Mesodermal cell (in vitro differentiated cells): ENCODE measurements at regions not wholly inside any gene's neighbourhood (a gene's known extent, or its start where the extent isn't known, plus 50 kb on each side); places are given as distances from the start of the nearest gene placed in this dataset.

Experiments used
- H3K27ac ChIP-seq: 2 replicates; pipeline ENCODE4 v1.7.0; 2013; ENCODE audit warnings: mild to moderate bottlenecking, low read depth, low read length, moderate library complexity; ENCODE audit not compliant: severe bottlenecking
- H3K36me3 ChIP-seq: 2 replicates; pipeline ENCODE4 v1.7.1; 2013; ENCODE audit warnings: mild to moderate bottlenecking, low read length, moderate library complexity; ENCODE audit not compliant: control insufficient read depth, insufficient read depth
- H3K4me1 ChIP-seq: one replicate; pipeline ENCODE4 v1.7.1; 2013; ENCODE audit warnings: mild to moderate bottlenecking, low read length; ENCODE audit not compliant: insufficient read depth, control insufficient read depth, poor library complexity, severe bottlenecking
- H3K4me3 ChIP-seq: 2 replicates; pipeline ENCODE4 v1.7.0; 2013; ENCODE audit warnings: low read length, control low read depth, mild to moderate bottlenecking; ENCODE audit not compliant: insufficient read depth, poor library complexity, severe bottlenecking; ENCODE audit errors: extremely low read depth
- H3K9me3 ChIP-seq: 2 replicates; pipeline ENCODE4 v1.7.1; 2013; ENCODE audit warnings: mild to moderate bottlenecking, low read length, moderate library complexity; ENCODE audit not compliant: control insufficient read depth
- WGBS, 2 experiments: methylation state at CpG; one replicate each; pipeline ENCODE4 v1.1.5; 2013; ENCODE audit warnings: missing lambda C conversion rate in 2 of 2; ENCODE audit not compliant: insufficient coverage in 2 of 2; 5-methylcytosine and 5-hydroxymethylcytosine counted together

GRCh38 chr3:24673596-24673995, 178.9 kb upstream of the THRB start:
- no peaks in the 10 kb centered on the region for H3K4me1 ChIP-seq
- H3K4me3 ChIP-seq, result no peak overlapping the region
- no peaks in the 10 kb centered on the region for H3K9me3 ChIP-seq
- H3K36me3 ChIP-seq, result no peaks in the 10 kb centered on the region
- H3K27ac ChIP-seq, result no peak overlapping the region
- WGBS, 2 experiments, result no CpG with 5 or more reads among the region's 1 CpG

- Histone ChIP-seq H3K4me3 (no peak overlapping the region), H3K9me3 (no peaks in the 10 kb centered on the region), H3K4me1 (no peaks in the 10 kb centered on the region), H3K36me3 (no peaks in the 10 kb centered on the region), H3K27ac (no peak overlapping the region)
- WGBS, 2 experiments, result no CpG with 5 or more reads among the region's 2 CpGs
Observed at GRCh38 chr3:24674261-24674660, 179.6 kb upstream of the THRB start.

- 79 to 84% methylated on average over 2 of the region's 2 CpGs for WGBS, 2 experiments
- Histone ChIP-seq H3K4me3 (no peak overlapping the region), H3K9me3 (no peaks in the 10 kb centered on the region), H3K27ac (no peak overlapping the region), H3K4me1 (no peaks in the 10 kb centered on the region), H3K36me3 (no peaks in the 10 kb centered on the region)
Observed at GRCh38 chr3:24678021-24678420, 183.4 kb upstream of the THRB start.

GRCh38 chr3:24678421-24678865, 183.8 kb upstream of the THRB start:
- H3K4me3 ChIP-seq, result no peak overlapping the region
- H3K4me1 ChIP-seq, result no peaks in the 10 kb centered on the region
- no peaks in the 10 kb centered on the region for H3K36me3 ChIP-seq
- WGBS, 2 experiments, result 76 to 87% methylated on average over 3 of the region's 7 CpGs
- no peaks in the 10 kb centered on the region for H3K9me3 ChIP-seq
- no peak overlapping the region for H3K27ac ChIP-seq

GRCh38 chr3:24679429-24679828, 184.8 kb upstream of the THRB start:
- Histone ChIP-seq H3K4me1 (peaks cover 3% of the 10 kb centered on the region), H3K9me3 (no peaks in the 10 kb centered on the region), H3K27ac (no peak overlapping the region), H3K4me3 (no peak overlapping the region), H3K36me3 (no peaks in the 10 kb centered on the region)

GRCh38 chr3:24680214-24680967, 185.7 kb upstream of the THRB start:
- H3K27ac ChIP-seq, result no peak overlapping the region
- H3K4me1 ChIP-seq, result peaks cover 5% of the 10 kb centered on the region
- 3 to 39% methylated on average over 5 of the region's 9 CpGs for WGBS, 2 experiments

GRCh38 chr3:24682141-24682547, 187.5 kb upstream of the THRB start:
- Histone ChIP-seq H3K27ac (no peak overlapping the region), H3K4me3 (no peak overlapping the region), H3K9me3 (no peaks in the 10 kb centered on the region), H3K36me3 (no peaks in the 10 kb centered on the region), H3K4me1 (peaks cover 8% of the 10 kb centered on the region)
- WGBS, 2 experiments, result 92 to 97% methylated on average over 6 to 7 of the region's 7 CpGs

More at GRCh38 chr3:24680214-24680967, 185.7 kb upstream of the THRB start:
- no peaks in the 10 kb centered on the region for H3K9me3 ChIP-seq
- H3K4me3 ChIP-seq, result no peak overlapping the region
- H3K36me3 ChIP-seq, result no peaks in the 10 kb centered on the region

GRCh38 chr3:24683090-24683489, 188.4 kb upstream of the THRB start:
- Histone ChIP-seq H3K9me3 (no peaks in the 10 kb centered on the region), H3K4me1 (peaks cover 8% of the 10 kb centered on the region), H3K36me3 (no peaks in the 10 kb centered on the region), H3K4me3 (no peak overlapping the region), H3K27ac (no peak overlapping the region)
- WGBS, 2 experiments, result 88 to 90% methylated on average over 4 of the region's 5 CpGs

GRCh38 chr3:24683633-24684384, 189.2 kb upstream of the THRB start:
- H3K36me3 ChIP-seq, result no peaks in the 10 kb centered on the region
- no peak overlapping the region for H3K4me3 ChIP-seq
- H3K9me3 ChIP-seq, result no peaks in the 10 kb centered on the region
- H3K4me1 ChIP-seq, result peaks cover 10% of the 10 kb centered on the region
- WGBS, 2 experiments, result 79 to 84% methylated on average over 4 to 5 of the region's 6 CpGs
- H3K27ac ChIP-seq, result no peak overlapping the region

- 61 to 67% methylated on average over 3 of the region's 6 CpGs for WGBS, 2 experiments
- Histone ChIP-seq H3K27ac (no peak overlapping the region), H3K4me3 (no peak overlapping the region), H3K36me3 (no peaks in the 10 kb centered on the region), H3K9me3 (no peaks in the 10 kb centered on the region), H3K4me1 (peaks cover 10% of the 10 kb centered on the region)
Observed at GRCh38 chr3:24684506-24685023, 189.9 kb upstream of the THRB start.

GRCh38 chr3:24686808-24687207, 192.2 kb upstream of the THRB start:
- Histone ChIP-seq H3K36me3 (no peaks in the 10 kb centered on the region), H3K4me3 (no peak overlapping the region), H3K4me1 (peaks cover 10% of the 10 kb centered on the region), H3K27ac (no peak overlapping the region), H3K9me3 (no peaks in the 10 kb centered on the region)
- 63 to 100% methylated on average over 1 of the region's 1 CpG for WGBS, 2 experiments
